CD14-positive monocyte (primary cell): ENCODE measurements at regions not wholly inside any gene's neighbourhood (a gene's known extent, or its start where the extent isn't known, plus 50 kb on each side); places are given as distances from the start of the nearest gene placed in this dataset.

ENCODE experiments used
- DNase-seq, 3 donors: peaks; one replicate each; pipeline ENCODE4 v3.0.0-alpha.2; 2011 to 2022
- H2AFZ ChIP-seq: 2 replicates; pipeline ENCODE4 v1.6.0; 2012; ENCODE audit warnings: mild to moderate bottlenecking, low read depth, low read length, inconsistent platforms; ENCODE audit not compliant: insufficient read depth, poor library complexity, severe bottlenecking
- H3K27ac ChIP-seq, 2 donors: 1 replicate in 1 of 2; 2 replicates in 1 of 2; pipeline ENCODE4 v1.5.1; 2012 to 2013; ENCODE audit warnings: low read length in 2 of 2, control low read depth in 1 of 2, inconsistent platforms in 1 of 2, low read depth in 1 of 2, mild to moderate bottlenecking in 1 of 2
- H3K27me3 ChIP-seq, 2 donors: one replicate each; pipeline versions ENCODE4 v1.6.0 to v1.6.1; 2011 to 2013; ENCODE audit warnings: low read length in 2 of 2; ENCODE audit not compliant: control insufficient read depth in 2 of 2, insufficient read depth in 2 of 2
- H3K36me3 ChIP-seq, 2 donors: replicated peaks in 1 of 2; 1 replicate in 1 of 2; 2 replicates in 1 of 2; pipeline versions ENCODE4 v1.5.1 to v1.6.1; 2012 to 2013; ENCODE audit warnings: low read length in 2 of 2, control low read depth in 1 of 2, inconsistent platforms in 1 of 2, mild to moderate bottlenecking in 1 of 2; ENCODE audit not compliant: insufficient read depth in 2 of 2, control insufficient read depth in 1 of 2
- H3K4me1 ChIP-seq, 2 donors: 1 replicate in 1 of 2; 2 replicates in 1 of 2; pipeline versions ENCODE4 v1.5.1 to v1.6.1; 2012 to 2013; ENCODE audit warnings: low read length in 2 of 2, control low read depth in 1 of 2, inconsistent platforms in 1 of 2, mild to moderate bottlenecking in 1 of 2, moderate library complexity in 1 of 2; ENCODE audit not compliant: insufficient read depth in 2 of 2, control insufficient read depth in 1 of 2
- H3K4me2 ChIP-seq: replicated peaks from 2 replicates; pipeline ENCODE3; 2012; ENCODE audit warnings: low read length, moderate library complexity, mild to moderate bottlenecking; ENCODE audit not compliant: poor library complexity, severe bottlenecking; ENCODE audit errors: extremely low read depth
- H3K4me3 ChIP-seq, 3 experiments: fragments of 200-600 bp in 1 of 3; sonication (generic) in 1 of 3; replicated peaks in 1 of 3; 1 replicate in 2 of 3; 2 replicates in 1 of 3; pipeline ENCODE4 v1.5.1; 2011 to 2013; ENCODE audit warnings: low read length in 3 of 3, mild to moderate bottlenecking in 3 of 3, control low read depth in 2 of 3, low read depth in 2 of 3, inconsistent platforms in 1 of 3, moderate library complexity in 1 of 3
- H3K79me2 ChIP-seq: 2 replicates; pipeline ENCODE4 v1.6.0; 2012; ENCODE audit warnings: mild to moderate bottlenecking, control low read depth, inconsistent platforms, low read length, moderate library complexity; ENCODE audit not compliant: insufficient read depth
- H3K9ac ChIP-seq: 2 replicates; pipeline ENCODE4 v1.6.0; 2017; ENCODE audit warnings: low read length, mild to moderate bottlenecking; ENCODE audit not compliant: insufficient read depth, poor library complexity, severe bottlenecking
- H3K9me3 ChIP-seq, 2 donors: replicated peaks in 1 of 2; 1 replicate in 1 of 2; 2 replicates in 1 of 2; pipeline versions ENCODE4 v1.5.1 to v1.6.1; 2012 to 2013; ENCODE audit warnings: low read length in 2 of 2, control low read depth in 1 of 2; ENCODE audit not compliant: control insufficient read depth in 1 of 2, insufficient read depth in 1 of 2
- H4K20me1 ChIP-seq: 2 replicates; pipeline ENCODE4 v1.6.0; 2012; ENCODE audit warnings: mild to moderate bottlenecking, low read length, control low read depth, moderate library complexity; ENCODE audit not compliant: insufficient read depth
- H3K27ac Mint-ChIP-seq, 7 donors: one replicate each; pipeline ENCODE4 v1.8.0; 2020; ENCODE audit warnings: mild to moderate bottlenecking in 7 of 7, mixed read lengths in 7 of 7, moderate library complexity in 6 of 7, inconsistent platforms in 2 of 7
- H3K27me3 Mint-ChIP-seq, 3 donors: one replicate each; pipeline ENCODE4 v1.8.0; 2021 to 2022; ENCODE audit warnings: low read depth in 3 of 3, mild to moderate bottlenecking in 3 of 3, mixed read lengths in 3 of 3, moderate library complexity in 3 of 3, inconsistent platforms in 1 of 3
- H3K36me3 Mint-ChIP-seq, 2 donors: one replicate each; pipeline ENCODE4 v1.8.0; 2020; ENCODE audit warnings: mixed read lengths in 2 of 2, inconsistent platforms in 1 of 2, mild to moderate bottlenecking in 1 of 2
- H3K4me1 Mint-ChIP-seq: one replicate; pipeline ENCODE4 v1.8.0; 2020; ENCODE audit warnings: mild to moderate bottlenecking, mixed read lengths
- H3K4me3 Mint-ChIP-seq, 2 donors: one replicate each; pipeline ENCODE4 v1.8.0; 2020; ENCODE audit warnings: mild to moderate bottlenecking in 2 of 2, mixed read lengths in 2 of 2, moderate library complexity in 1 of 2
- H3K9me3 Mint-ChIP-seq, 7 donors: one replicate each; pipeline ENCODE4 v1.8.0; 2020 to 2022; ENCODE audit warnings: mixed read lengths in 7 of 7, mild to moderate bottlenecking in 6 of 7, moderate library complexity in 6 of 7, inconsistent platforms in 2 of 7
- CTCF ChIP-seq: fragments of 200-600 bp; IDR thresholded peaks from one replicate; pipeline ENCODE4 v1.8.0; 2022; ENCODE audit warnings: antibody characterized with exemption, mild to moderate bottlenecking
- WGBS: methylation state at CpG from one replicate; pipeline ENCODE4 v1.1.5; 2013; ENCODE audit warnings: missing lambda C conversion rate; ENCODE audit not compliant: insufficient coverage; 5-methylcytosine and 5-hydroxymethylcytosine counted together
- intact Hi-C, 2 donors: fragments of 100-400 bp; cut with micrococcal nuclease; formaldehyde crosslinking; loops; one replicate each; pipeline versions ENCODE4 v1.15.0 to v1.15.1; 2023

- DNase-seq: no peak
- TF ChIP-seq CTCF: no peak
- no peak overlapping the region for H3K4me3 ChIP-seq
- Mint-ChIP-seq H3K9me3 (peaks cover 0 to 16% (median 2%) of the 10 kb centered on the region in 7 donors), H3K4me3 (no peak overlapping the region), H3K36me3 (no peaks in the 10 kb centered on the region), H3K27ac (no peak overlapping the region), H3K27me3 (peaks cover 0 to 3% (median 0%) of the 10 kb centered on the region in 3 donors), H3K4me1 (no peaks in the 10 kb centered on the region)
- WGBS: no CpG with 5 or more reads among the region's 1 CpG
- H3K4me2 ChIP-seq: no peak overlapping the region
- H3K27me3 ChIP-seq: no peaks in the 10 kb centered on the region
- H3K9me3 ChIP-seq: no peaks in the 10 kb centered on the region
- no peaks in the 10 kb centered on the region for H4K20me1 ChIP-seq
- no peaks in the 10 kb centered on the region for H3K4me1 ChIP-seq
- H3K27ac ChIP-seq: no peak overlapping the region
- H3K9ac ChIP-seq: no peak overlapping the region
- no peaks in the 10 kb centered on the region for H3K36me3 ChIP-seq
- H2AFZ ChIP-seq: no peak overlapping the region
- no peaks in the 10 kb centered on the region for H3K79me2 ChIP-seq
- intact Hi-C loops: no loop called here
These were observed 307.3 kb upstream of the PRKD1 start for GRCh38 chr14:30234966-30235365.

- H3K36me3 ChIP-seq: no peaks in the 10 kb centered on the region
- Mint-ChIP-seq H3K27ac (no peak overlapping the region), H3K4me3 (no peak overlapping the region), H3K4me1 (no peaks in the 10 kb centered on the region), H3K9me3 (peaks cover 0 to 16% (median 2%) of the 10 kb centered on the region in 7 donors), H3K36me3 (no peaks in the 10 kb centered on the region), H3K27me3 (peaks cover 0 to 3% (median 0%) of the 10 kb centered on the region in 3 donors)
- no peak overlapping the region for H3K27ac ChIP-seq
- 90% methylated on average over 1 of the region's 2 CpGs for WGBS
- DNase-seq: no peak
- H3K79me2 ChIP-seq: no peaks in the 10 kb centered on the region
- H3K4me1 ChIP-seq: no peaks in the 10 kb centered on the region
- no peak for TF ChIP-seq CTCF
- no peak overlapping the region for H3K4me3 ChIP-seq
- no peaks in the 10 kb centered on the region for H3K27me3 ChIP-seq
- H3K9ac ChIP-seq: no peak overlapping the region
- H3K4me2 ChIP-seq: no peak overlapping the region
- intact Hi-C loops: no loop called here
- no peaks in the 10 kb centered on the region for H4K20me1 ChIP-seq
- no peaks in the 10 kb centered on the region for H3K9me3 ChIP-seq
- no peak overlapping the region for H2AFZ ChIP-seq
These were observed 307.8 kb upstream of the PRKD1 start for GRCh38 chr14:30235485-30235884.
